Right atrium auricular region (tissue), 2 donors: ENCODE measurements at regions not wholly inside any gene's neighbourhood (a gene's known extent, or its start where the extent isn't known, plus 50 kb on each side); places are given as distances from the start of the nearest gene placed in this dataset.

Experiments used
- DNase-seq: peaks from one replicate; pipeline ENCODE4 v3.0.0-alpha.2; 2019; ENCODE audit warnings: low spot score
- H3K27ac ChIP-seq, 2 donors: fragments of 200-600 bp; sonication (generic); 1 replicate in 1 of 2; 2 replicates in 1 of 2; pipeline ENCODE4 v1.5.1; 2016 to 2019
- H3K27me3 ChIP-seq, 2 donors: fragments of 200-600 bp; sonication (generic); one replicate each; pipeline versions ENCODE4 v1.5.1 to v1.6.0; 2017 to 2019
- H3K36me3 ChIP-seq: fragments of 200-600 bp; sonication (generic); one replicate; pipeline ENCODE4 v1.5.1; 2016
- H3K4me1 ChIP-seq, 2 donors: fragments of 200-600 bp; sonication (generic); one replicate each; pipeline versions ENCODE4 v1.5.1 to v1.6.0; 2017 to 2019
- H3K4me3 ChIP-seq, 2 donors: fragments of 200-600 bp; sonication (generic); 1 replicate in 1 of 2; 2 replicates in 1 of 2; pipeline ENCODE4 v1.5.1; 2017 to 2019; ENCODE audit warnings: mild to moderate bottlenecking in 1 of 2, moderate library complexity in 1 of 2
- H3K9me3 ChIP-seq, 2 donors: fragments of 200-600 bp; sonication (generic); one replicate each; pipeline ENCODE4 v1.5.1; 2019
- CTCF ChIP-seq, 2 donors: fragments of 200-600 bp; sonication (generic); IDR thresholded peaks; one replicate each; pipeline ENCODE4 v1.5.1; 2019; ENCODE audit warnings: antibody characterized with exemption in 2 of 2

- H3K9me3 ChIP-seq: no peaks in the 10 kb centered on the region
- H3K27me3 ChIP-seq: no peaks in the 10 kb centered on the region
- H3K4me1 ChIP-seq: no peaks in the 10 kb centered on the region
- H3K27ac ChIP-seq: no peak overlapping the region
- H3K4me3 ChIP-seq: no peak overlapping the region
- TF ChIP-seq CTCF (IDR thresholded peaks at IDR 0.05): no peak
- no peaks in the 10 kb centered on the region for H3K36me3 ChIP-seq
- DNase-seq: no peak
Measured at GRCh38 chr2:67532387-67532786, 135.3 kb downstream of the ETAA1 start.

GRCh38 chr2:67534745-67535144, 137.6 kb downstream of the ETAA1 start:
- Histone ChIP-seq H3K27ac (no peak overlapping the region), H3K4me1 (no peaks in the 10 kb centered on the region), H3K36me3 (no peaks in the 10 kb centered on the region), H3K4me3 (no peak overlapping the region), H3K9me3 (peaks cover 0 to 11% of the 10 kb centered on the region in 2 donors), H3K27me3 (no peaks in the 10 kb centered on the region)
- DNase-seq: no peak
- no peak for TF ChIP-seq CTCF (IDR thresholded peaks at IDR 0.05)

DNA sequence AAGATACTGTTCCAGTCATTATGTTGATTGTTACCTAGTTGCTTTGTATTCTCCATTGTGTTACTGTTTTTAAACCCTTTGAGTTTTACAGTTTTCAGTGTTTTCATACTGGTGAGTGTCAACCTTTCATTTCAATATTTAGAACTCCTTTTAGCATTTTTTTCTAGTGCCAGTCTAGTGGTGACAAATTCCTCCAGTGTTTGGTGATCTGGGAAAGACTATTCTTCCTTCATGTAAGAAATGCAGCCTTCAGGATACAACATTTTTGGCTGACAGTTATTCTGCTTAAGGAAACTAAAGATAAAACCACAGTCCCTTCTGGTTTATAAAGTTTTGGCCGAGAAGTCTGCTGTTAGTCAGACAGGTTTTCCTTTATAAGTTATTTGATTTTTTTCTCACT, 143.8 kb downstream of the ETAA1 start:
- Histone ChIP-seq H3K9me3 (peaks cover 5 to 28% of the 10 kb centered on the region in 2 donors), H3K36me3 (no peaks in the 10 kb centered on the region), H3K4me3 (no peak overlapping the region), H3K4me1 (no peaks in the 10 kb centered on the region), H3K27ac (no peak overlapping the region), H3K27me3 (no peaks in the 10 kb centered on the region)
- no peak for TF ChIP-seq CTCF (IDR thresholded peaks at IDR 0.05)
- DNase-seq: no peak

- no peak for TF ChIP-seq CTCF (IDR thresholded peaks at IDR 0.05)
- Histone ChIP-seq H3K27ac (no peak overlapping the region), H3K27me3 (no peaks in the 10 kb centered on the region), H3K9me3 (peaks cover 5 to 18% of the 10 kb centered on the region in 2 donors), H3K4me3 (no peak overlapping the region), H3K36me3 (no peaks in the 10 kb centered on the region), H3K4me1 (no peaks in the 10 kb centered on the region)
- no peak for DNase-seq
Measured at GRCh38 chr2:67544286-67544685, 147.2 kb downstream of the ETAA1 start.

GRCh38 chr2:67548317-67549201, 151.4 kb downstream of the ETAA1 start:
- TF ChIP-seq CTCF (IDR thresholded peaks at IDR 0.05): no peak
- Histone ChIP-seq H3K4me3 (no peak overlapping the region), H3K9me3 (no peaks in the 10 kb centered on the region), H3K27ac (no peak overlapping the region), H3K27me3 (no peaks in the 10 kb centered on the region), H3K4me1 (no peaks in the 10 kb centered on the region), H3K36me3 (no peaks in the 10 kb centered on the region)
- DNase-seq: no peak

DNA sequence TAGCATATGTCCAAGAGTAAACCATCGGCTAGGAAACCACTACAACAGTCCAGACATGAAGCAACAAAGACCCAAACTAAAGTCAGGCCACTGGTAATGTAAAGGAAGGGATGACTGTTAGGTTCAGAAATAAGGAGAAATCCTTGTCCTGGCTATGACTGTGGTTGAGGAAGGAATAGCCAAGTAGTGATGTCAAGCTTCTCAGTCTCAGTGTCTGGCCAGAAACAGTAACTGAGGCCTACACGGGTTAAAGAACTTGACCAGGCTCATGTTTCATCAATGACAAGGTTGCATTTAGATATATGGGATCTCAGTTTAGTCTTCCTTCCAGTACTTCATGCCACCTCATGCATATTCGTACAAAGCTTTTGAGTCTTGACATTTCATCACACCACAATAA, 162.0 kb downstream of the ETAA1 start:
- Histone ChIP-seq H3K4me1 (peaks cover 0 to 17% of the 10 kb centered on the region in 2 donors), H3K36me3 (no peaks in the 10 kb centered on the region), H3K4me3 (no peak overlapping the region), H3K9me3 (no peaks in the 10 kb centered on the region), H3K27ac (no peak overlapping the region), H3K27me3 (no peaks in the 10 kb centered on the region)
- DNase-seq: no peak
- no peak for TF ChIP-seq CTCF (IDR thresholded peaks at IDR 0.05)
